ENCODE measurements at regions not wholly inside any gene's neighbourhood (a gene's known extent, or its start where the extent isn't known, plus 50 kb on each side); places are given as distances from the start of the nearest gene placed in this dataset.

GRCh38 chr3:94291686-94292085 is 228.8 kb downstream of the NSUN3 start:
- Histone ChIP-seq H3K9me2 (replicated peaks; ENCODE audit: insufficient read depth) (no peaks in the 10 kb centered on the region), H2AFZ (no peak overlapping the region), H3K36me3 (replicated peaks; ENCODE audit: insufficient read depth, low read depth) (no peaks in the 10 kb centered on the region), H3K27ac (no peak overlapping the region), H3K4me1 (ENCODE audit: insufficient read depth) (peaks cover 7% of the 10 kb centered on the region), H3K9me3 (ENCODE audit: low read depth) (no peaks in the 10 kb centered on the region), H3K27me3 (no peaks in the 10 kb centered on the region), H3K4me3 (no peak overlapping the region), H4K20me1 (ENCODE audit: insufficient read depth, poor library complexity, severe bottlenecking) (no peaks in the 10 kb centered on the region), H3K4me2 (no peak overlapping the region), H3K79me2 (no peaks in the 10 kb centered on the region)
- no peak for DNase-seq (ENCODE audit: low spot score)
- 86% methylated on average over 2 of the region's 2 CpGs for WGBS (ENCODE audit: low lambda C conversion rate, missing lambda C conversion rate)
- TF ChIP-seq CTCF (IDR thresholded peaks at IDR 0.05; ENCODE audit: poor library complexity) (no peak), EZH2 (IDR thresholded peaks at IDR 0.05; ENCODE audit: borderline replicate concordance) (no peak), EZH2phosphoT487 (IDR thresholded peaks at IDR 0.05; ENCODE audit: low read depth, severe bottlenecking, unreplicated experiment) (no peak)

- Histone ChIP-seq H3K4me1 (ENCODE audit: insufficient read depth) (peaks cover 7% of the 10 kb centered on the region), H3K27ac (no peak overlapping the region), H3K4me2 (no peak overlapping the region), H3K9me2 (replicated peaks; ENCODE audit: insufficient read depth) (no peaks in the 10 kb centered on the region), H3K9me3 (ENCODE audit: low read depth) (no peaks in the 10 kb centered on the region), H3K27me3 (no peaks in the 10 kb centered on the region), H3K79me2 (no peaks in the 10 kb centered on the region), H4K20me1 (ENCODE audit: insufficient read depth, poor library complexity, severe bottlenecking) (no peaks in the 10 kb centered on the region), H3K4me3 (no peak overlapping the region), H2AFZ (no peak overlapping the region), H3K36me3 (replicated peaks; ENCODE audit: insufficient read depth, low read depth) (no peaks in the 10 kb centered on the region)
- no peak for DNase-seq (ENCODE audit: low spot score)
- TF ChIP-seq EZH2phosphoT487 (IDR thresholded peaks at IDR 0.05; ENCODE audit: low read depth, severe bottlenecking, unreplicated experiment) (no peak), CTCF (IDR thresholded peaks at IDR 0.05; ENCODE audit: poor library complexity) (no peak), EZH2 (IDR thresholded peaks at IDR 0.05; ENCODE audit: borderline replicate concordance) (no peak)
These were observed 229.3 kb downstream of the NSUN3 start for GRCh38 chr3:94292151-94292550.

- H2AFZ ChIP-seq: no peak overlapping the region
- H4K20me1 ChIP-seq (ENCODE audit: insufficient read depth, poor library complexity, severe bottlenecking): no peaks in the 10 kb centered on the region
- TF ChIP-seq EZH2phosphoT487 (IDR thresholded peaks at IDR 0.05; ENCODE audit: low read depth, severe bottlenecking, unreplicated experiment) (no peak), EZH2 (IDR thresholded peaks at IDR 0.05; ENCODE audit: borderline replicate concordance) (no peak)
- H3K4me3 ChIP-seq: no peak overlapping the region
- no peaks in the 10 kb centered on the region for H3K9me2 ChIP-seq (replicated peaks; ENCODE audit: insufficient read depth)
- H3K9me3 ChIP-seq (ENCODE audit: low read depth): no peaks in the 10 kb centered on the region
- H3K27ac ChIP-seq: no peak overlapping the region
- H3K4me1 ChIP-seq (ENCODE audit: insufficient read depth): peaks cover 7% of the 10 kb centered on the region
- no peaks in the 10 kb centered on the region for H3K79me2 ChIP-seq
- H3K4me2 ChIP-seq: no peak overlapping the region
- DNase-seq (ENCODE audit: low spot score): no peak
- no peaks in the 10 kb centered on the region for H3K36me3 ChIP-seq (replicated peaks; ENCODE audit: insufficient read depth, low read depth)
- H3K27me3 ChIP-seq: no peaks in the 10 kb centered on the region
These were observed 230.9 kb downstream of the NSUN3 start for GRCh38 chr3:94293793-94294195.

- TF ChIP-seq EZH2phosphoT487 (IDR thresholded peaks at IDR 0.05; ENCODE audit: low read depth, severe bottlenecking, unreplicated experiment) (no peak), CTCF (IDR thresholded peaks at IDR 0.05; ENCODE audit: poor library complexity) (no peak), EZH2 (IDR thresholded peaks at IDR 0.05; ENCODE audit: borderline replicate concordance) (no peak)
- no peak overlapping the region for H3K27ac ChIP-seq
- no peaks in the 10 kb centered on the region for H3K9me3 ChIP-seq (ENCODE audit: low read depth)
- H3K27me3 ChIP-seq: no peaks in the 10 kb centered on the region
- no peak for DNase-seq (ENCODE audit: low spot score)
- H3K36me3 ChIP-seq (replicated peaks; ENCODE audit: insufficient read depth, low read depth): no peaks in the 10 kb centered on the region
- no peak overlapping the region for H3K4me3 ChIP-seq
- H2AFZ ChIP-seq: no peak overlapping the region
- 67% methylated on average over 1 of the region's 1 CpG for WGBS (ENCODE audit: low lambda C conversion rate, missing lambda C conversion rate)
- peaks cover 7% of the 10 kb centered on the region for H3K4me1 ChIP-seq (ENCODE audit: insufficient read depth)
- H3K9me2 ChIP-seq (replicated peaks; ENCODE audit: insufficient read depth): no peaks in the 10 kb centered on the region
- H3K4me2 ChIP-seq: no peak overlapping the region
- no peaks in the 10 kb centered on the region for H3K79me2 ChIP-seq
- H4K20me1 ChIP-seq (ENCODE audit: insufficient read depth, poor library complexity, severe bottlenecking): no peaks in the 10 kb centered on the region
These were observed 231.9 kb downstream of the NSUN3 start for GRCh38 chr3:94294806-94295205.
